Suprapubic skin (tissue), 3 donors: ENCODE measurements at regions not wholly inside any gene's neighbourhood (a gene's known extent, or its start where the extent isn't known, plus 50 kb on each side); places are given as distances from the start of the nearest gene placed in this dataset.

ENCODE experiments used
- CTCF ChIP-seq, 2 donors: fragments of 200-600 bp in 1 of 2; fragments of 450-650 bp in 1 of 2; sonication (generic) in 1 of 2; IDR thresholded peaks; one replicate each; pipeline ENCODE4 v1.5.1; 2016 to 2019; ENCODE audit warnings: antibody characterized with exemption in 2 of 2, mild to moderate bottlenecking in 1 of 2, moderate library complexity in 1 of 2
- EP300 ChIP-seq: sonication (generic); formaldehyde crosslinking; IDR thresholded peaks from one replicate; pipeline ENCODE4 v1.6.1; 2017; ENCODE audit warnings: antibody characterized with exemption
- POLR2A ChIP-seq, 2 donors: fragments of 450-650 bp; IDR thresholded peaks; one replicate each; pipeline ENCODE4 v1.6.1; 2017; ENCODE audit warnings: antibody characterized with exemption in 2 of 2, mild to moderate bottlenecking in 2 of 2, moderate library complexity in 2 of 2

DNA sequence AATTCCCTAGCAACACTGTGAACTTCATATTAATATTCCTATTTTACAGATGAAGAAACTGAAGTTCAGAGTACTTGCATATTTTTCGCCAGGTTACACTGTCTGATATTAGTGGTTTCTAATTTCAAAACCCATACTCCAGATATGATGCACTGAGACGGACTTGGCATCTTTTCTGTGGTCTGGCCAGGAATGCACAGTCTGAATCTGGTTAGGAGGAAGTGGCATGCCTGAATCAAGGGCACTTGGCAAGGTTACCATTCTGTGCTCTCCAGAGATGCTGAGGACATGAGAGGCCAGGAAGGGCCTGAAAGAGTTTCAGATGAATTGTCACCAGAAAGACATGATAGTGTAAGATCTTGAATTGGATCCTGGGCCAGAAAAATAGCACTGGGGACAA, 150.1 kb downstream of the HAO1 start:
- no peak for TF ChIP-seq POLR2A (IDR thresholded peaks at IDR 0.05)
- TF ChIP-seq CTCF (IDR thresholded peaks at IDR 0.05) = no peak
- TF ChIP-seq EP300 = no peak
